ENCODE measurements at regions not wholly inside any gene's neighbourhood (a gene's known extent, or its start where the extent isn't known, plus 50 kb on each side); places are given as distances from the start of the nearest gene placed in this dataset.

- TF ChIP-seq MXI1 (IDR thresholded peaks at IDR 0.05; ENCODE audit: borderline replicate concordance, low read depth, low read length) (no peak), POLR2A (IDR thresholded peaks at IDR 0.05; ENCODE audit: low read depth, low read length) (no peak), CTCF (conservative IDR thresholded peaks at IDR 0.05; ENCODE audit: low read depth, low read length) (no peak), FOS (IDR thresholded peaks at IDR 0.05; ENCODE audit: low read depth, low read length) (no peak), MAFK (IDR thresholded peaks at IDR 0.05; ENCODE audit: low read depth, low read length) (no peak), CHD1 (IDR thresholded peaks at IDR 0.05; ENCODE audit: low read depth, low read length) (no peak), CEBPB (IDR thresholded peaks at IDR 0.05; ENCODE audit: low read depth, low read length) (no peak), RAD21 (IDR thresholded peaks at IDR 0.05; ENCODE audit: low read length) (no peak), ELK1 (IDR thresholded peaks at IDR 0.05; ENCODE audit: borderline replicate concordance, low read depth, low read length) (no peak), RCOR1 (IDR thresholded peaks at IDR 0.05; ENCODE audit: insufficient replicate concordance, low read length) (no peak), NFE2L2 (IDR thresholded peaks at IDR 0.05; ENCODE audit: low read depth, low read length) (no peak), MAZ (IDR thresholded peaks at IDR 0.05; ENCODE audit: borderline replicate concordance, low read depth, low read length) (no peak)
- TF ChIP-seq, protein P1, sequence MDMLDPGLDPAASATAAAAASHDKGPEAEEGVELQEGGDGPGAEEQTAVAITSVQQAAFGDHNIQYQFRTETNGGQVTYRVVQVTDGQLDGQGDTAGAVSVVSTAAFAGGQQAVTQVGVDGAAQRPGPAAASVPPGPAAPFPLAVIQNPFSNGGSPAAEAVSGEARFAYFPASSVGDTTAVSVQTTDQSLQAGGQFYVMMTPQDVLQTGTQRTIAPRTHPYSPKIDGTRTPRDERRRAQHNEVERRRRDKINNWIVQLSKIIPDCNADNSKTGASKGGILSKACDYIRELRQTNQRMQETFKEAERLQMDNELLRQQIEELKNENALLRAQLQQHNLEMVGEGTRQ (IDR thresholded peaks at IDR 0.05; ENCODE audit: low read depth, low read length): no peak
Measured at GRCh38 chr12:47441490-47441889, 264.3 kb downstream of the RPAP3 start.
